HEK293 (cell line): ENCODE measurements at regions not wholly inside any gene's neighbourhood (a gene's known extent, or its start where the extent isn't known, plus 50 kb on each side); places are given as distances from the start of the nearest gene placed in this dataset.

Experiments used
- CTCF ChIA-PET: fragments of 350-600 bp; formaldehyde crosslinking; extraction: SDS; loops from one replicate; lab custom pipeline; 2021; ENCODE audit warnings: antibody characterized with exemption; lab: Yijun Ruan, JAX
- POLR2A ChIA-PET: fragments of 300-600 bp; formaldehyde crosslinking; extraction: SDS; loops from one replicate; lab custom pipeline; 2020; ENCODE audit warnings: antibody characterized with exemption, inconsistent platforms; lab: Yijun Ruan, JAX
- H3K27ac ChIP-seq: fragments of 200-500 bp; sonication (Bioruptor generic); 2 replicates; pipeline ENCODE4 v1.5.1; 2014; ENCODE audit warnings: low read depth, low read length, control low read depth, inconsistent platforms; ENCODE audit errors: extremely low read depth
- H3K36me3 ChIP-seq, 2 experiments: fragments of 200-500 bp in 1 of 2; sonication (Bioruptor generic) in 1 of 2; 1 replicate in 1 of 2; 2 replicates in 1 of 2; pipeline ENCODE4 v1.5.1; 2014 to 2017; ENCODE audit warnings: inconsistent platforms in 2 of 2, low read length in 2 of 2; ENCODE audit not compliant: control insufficient read depth in 2 of 2, insufficient read depth in 1 of 2
- H3K4me1 ChIP-seq: fragments of 200-500 bp; sonication (Bioruptor generic); 2 replicates; pipeline ENCODE4 v1.5.1; 2014; ENCODE audit warnings: mild to moderate bottlenecking, low read length, inconsistent platforms; ENCODE audit not compliant: control insufficient read depth, insufficient read depth
- H3K4me3 ChIP-seq: 2 replicates; pipeline ENCODE4 v1.5.1; 2011; ENCODE audit warnings: low read depth, mild to moderate bottlenecking, control low read depth, low read length, moderate library complexity
- H3K9me3 ChIP-seq: fragments of 200-500 bp; sonication (Bioruptor generic); 2 replicates; pipeline ENCODE4 v1.5.1; 2014; ENCODE audit warnings: low read depth, low read length, inconsistent platforms; ENCODE audit not compliant: control insufficient read depth, insufficient read depth
- AEBP2 ChIP-seq: fragments of 450-650 bp; formaldehyde crosslinking; IDR thresholded peaks from 2 replicates; pipeline ENCODE4 v1.5.1; 2016; ENCODE audit warnings: missing biosample characterization, missing genetic modification characterization, borderline replicate concordance
- CTCF ChIP-seq: fragments of 450-650 bp; formaldehyde crosslinking; IDR thresholded peaks from 2 replicates; pipeline ENCODE4 v1.5.1; 2016; ENCODE audit warnings: missing biosample characterization, missing genetic modification characterization
- GLIS1 ChIP-seq: fragments of 450-650 bp; formaldehyde crosslinking; IDR thresholded peaks from 2 replicates; pipeline ENCODE4 v1.5.1; 2016; ENCODE audit warnings: missing biosample characterization, missing genetic modification characterization
- KLF16 ChIP-seq: fragments of 450-650 bp; formaldehyde crosslinking; IDR thresholded peaks from 2 replicates; pipeline ENCODE4 v1.5.1; 2017; ENCODE audit warnings: missing biosample characterization, missing genetic modification characterization
- PRDM10 ChIP-seq: fragments of 450-650 bp; formaldehyde crosslinking; IDR thresholded peaks from 2 replicates; pipeline ENCODE4 v1.5.1; 2016; ENCODE audit warnings: missing biosample characterization, missing genetic modification characterization
- TCF7L2 ChIP-seq: IDR thresholded peaks from 2 replicates; pipeline ENCODE4 v1.6.1; 2011; ENCODE audit warnings: low read depth, mild to moderate bottlenecking, inconsistent platforms, low read length, moderate library complexity, borderline replicate concordance
- ZFP3 ChIP-seq: fragments of 450-650 bp; formaldehyde crosslinking; IDR thresholded peaks from 2 replicates; pipeline ENCODE4 v1.5.1; 2016; ENCODE audit warnings: low read depth, missing biosample characterization, missing genetic modification characterization
- ZFP41 ChIP-seq: fragments of 450-650 bp; formaldehyde crosslinking; IDR thresholded peaks from 2 replicates; pipeline ENCODE4 v1.5.1; 2016; ENCODE audit warnings: missing biosample characterization, missing genetic modification characterization, borderline replicate concordance
- ZNF112 ChIP-seq: fragments of 450-650 bp; formaldehyde crosslinking; IDR thresholded peaks from 2 replicates; pipeline ENCODE4 v1.5.0; 2017; ENCODE audit warnings: missing biosample characterization, missing genetic modification characterization
- ZNF133 ChIP-seq: fragments of 450-650 bp; formaldehyde crosslinking; IDR thresholded peaks from 2 replicates; pipeline ENCODE4 v1.5.1; 2016; ENCODE audit warnings: missing biosample characterization, missing genetic modification characterization
- ZNF214 ChIP-seq: fragments of 450-650 bp; formaldehyde crosslinking; IDR thresholded peaks from 2 replicates; pipeline ENCODE4 v1.5.1; 2017; ENCODE audit warnings: missing biosample characterization, mild to moderate bottlenecking, missing genetic modification characterization, borderline replicate concordance
- ZNF266 ChIP-seq: fragments of 450-650 bp; formaldehyde crosslinking; IDR thresholded peaks from 2 replicates; pipeline ENCODE4 v1.5.1; 2016; ENCODE audit warnings: missing biosample characterization, missing genetic modification characterization, low read depth
- ZNF280D ChIP-seq: fragments of 450-650 bp; formaldehyde crosslinking; IDR thresholded peaks from 2 replicates; pipeline ENCODE4 v1.5.1; 2016; ENCODE audit warnings: missing biosample characterization, missing genetic modification characterization
- ZNF324 ChIP-seq: fragments of 450-650 bp; formaldehyde crosslinking; IDR thresholded peaks from 2 replicates; pipeline ENCODE4 v1.5.1; 2016; ENCODE audit warnings: missing biosample characterization, missing genetic modification characterization
- ZNF341 ChIP-seq: fragments of 450-650 bp; formaldehyde crosslinking; IDR thresholded peaks from 2 replicates; pipeline ENCODE4; 2016; ENCODE audit warnings: low read depth, missing biosample characterization, missing genetic modification characterization
- ZNF394 ChIP-seq: fragments of 450-650 bp; formaldehyde crosslinking; IDR thresholded peaks from 2 replicates; pipeline ENCODE4 v1.5.1; 2016; ENCODE audit warnings: missing biosample characterization, missing genetic modification characterization, mild to moderate bottlenecking, moderate library complexity, borderline replicate concordance
- ZNF416 ChIP-seq: fragments of 450-650 bp; formaldehyde crosslinking; IDR thresholded peaks from 2 replicates; pipeline ENCODE4 v1.5.1; 2016; ENCODE audit warnings: missing biosample characterization, missing genetic modification characterization
- ZNF501 ChIP-seq: fragments of 450-650 bp; formaldehyde crosslinking; IDR thresholded peaks from 2 replicates; pipeline ENCODE4 v1.5.1; 2016; ENCODE audit warnings: missing biosample characterization, missing genetic modification characterization
- ZNF529 ChIP-seq: fragments of 450-650 bp; formaldehyde crosslinking; IDR thresholded peaks from 2 replicates; pipeline ENCODE4 v1.5.1; 2017; ENCODE audit warnings: missing genetic modification characterization, missing biosample characterization; ENCODE audit not compliant: insufficient replicate concordance
- ZNF629 ChIP-seq: fragments of 450-650 bp; formaldehyde crosslinking; IDR thresholded peaks from 2 replicates; pipeline ENCODE4 v1.5.1; 2017; ENCODE audit warnings: missing biosample characterization, missing genetic modification characterization
- ZNF654 ChIP-seq: fragments of 450-650 bp; formaldehyde crosslinking; IDR thresholded peaks from 2 replicates; pipeline ENCODE4 v1.5.1; 2016; ENCODE audit warnings: low read depth, missing biosample characterization, missing genetic modification characterization
- ZNF664 ChIP-seq: fragments of 450-650 bp; formaldehyde crosslinking; IDR thresholded peaks from 2 replicates; pipeline ENCODE4 v1.5.1; 2016; ENCODE audit warnings: missing biosample characterization, missing genetic modification characterization
- ZNF692 ChIP-seq: fragments of 450-650 bp; formaldehyde crosslinking; IDR thresholded peaks from 2 replicates; pipeline ENCODE4 v1.5.1; 2016; ENCODE audit warnings: missing biosample characterization, missing genetic modification characterization
- ZSCAN5A ChIP-seq: fragments of 450-650 bp; formaldehyde crosslinking; IDR thresholded peaks from 2 replicates; pipeline ENCODE4 v1.5.1; 2016; ENCODE audit warnings: missing biosample characterization, missing genetic modification characterization

- POLR2A ChIA-PET, result no interaction called here
- CTCF ChIA-PET, result no interaction called here
- no peak for TF ChIP-seq ZNF529 (tag by site-specific recombination)
- TF ChIP-seq ZNF324 (tag by site-specific recombination), result no peak
- TF ChIP-seq PRDM10, result no peak
- TF ChIP-seq ZNF654 (tag by site-specific recombination), result no peak
- no peak for TF ChIP-seq ZFP41 (tag by site-specific recombination)
- TF ChIP-seq ZNF416 (tag by site-specific recombination), result no peak
- no peak for TF ChIP-seq GLIS1 (tag by site-specific recombination)
- TF ChIP-seq ZNF629 (tag by site-specific recombination), result no peak
- TF ChIP-seq CTCF (tag by site-specific recombination), result no peak
- TF ChIP-seq ZNF266 (tag by site-specific recombination), result no peak
- no peak for TF ChIP-seq ZNF692 (tag by site-specific recombination)
- no peak for TF ChIP-seq ZNF394
- TF ChIP-seq ZNF280D, result no peak
- TF ChIP-seq ZNF112 (tag by site-specific recombination), result no peak
- TF ChIP-seq ZNF214, result no peak
- TF ChIP-seq ZNF341 (tag by site-specific recombination), result no peak
These were observed 2173.5 kb upstream of the AGA start for GRCh38 chr4:179615704-179616103.

GRCh38 chr4:179618966-179619365, 2176.7 kb upstream of the AGA start:
- ChIA-PET CTCF (no interaction called here), POLR2A (no interaction called here)
- Histone ChIP-seq H3K36me3 (no peaks in the 10 kb centered on the region), H3K27ac (no peak overlapping the region), H3K9me3 (no peaks in the 10 kb centered on the region), H3K4me3 (no peak overlapping the region), H3K4me1 (no peaks in the 10 kb centered on the region)
- TF ChIP-seq ZNF664 (tag by site-specific recombination) (no peak), ZNF133 (tag by site-specific recombination) (no peak), ZSCAN5A (tag by site-specific recombination) (no peak), ZFP3 (tag by site-specific recombination) (no peak), KLF16 (no peak), ZNF501 (tag by site-specific recombination) (no peak), TCF7L2 (no peak), AEBP2 (tag by site-specific recombination) (no peak)

More at GRCh38 chr4:179615704-179616103, 2173.5 kb upstream of the AGA start:
- H3K27ac ChIP-seq, result no peak overlapping the region
- H3K9me3 ChIP-seq, result no peaks in the 10 kb centered on the region
- H3K36me3 ChIP-seq, result no peaks in the 10 kb centered on the region
- H3K4me3 ChIP-seq, result no peak overlapping the region
- no peaks in the 10 kb centered on the region for H3K4me1 ChIP-seq
